Neuronal stem cell (in vitro differentiated cells): ENCODE measurements at regions not wholly inside any gene's neighbourhood (a gene's known extent, or its start where the extent isn't known, plus 50 kb on each side); places are given as distances from the start of the nearest gene placed in this dataset.

Experiments used
- DNase-seq: peaks from one replicate; pipeline ENCODE4 v3.0.0-alpha.2; 2013; ENCODE audit warnings: low spot score
- H2AFZ ChIP-seq: one replicate; pipeline ENCODE4 v1.6.1; 2013; ENCODE audit warnings: mild to moderate bottlenecking, low read length, inconsistent platforms
- H2AK5ac ChIP-seq: 2 replicates; pipeline ENCODE4 v1.6.1; 2013; ENCODE audit warnings: low read depth, mild to moderate bottlenecking, inconsistent platforms, low read length, moderate library complexity, mixed read lengths
- H2BK120ac ChIP-seq: 2 replicates; pipeline ENCODE4 v1.6.1; 2013; ENCODE audit warnings: low read depth, mild to moderate bottlenecking, inconsistent platforms, low read length, moderate library complexity, mixed read lengths
- H2BK12ac ChIP-seq: one replicate; pipeline ENCODE4 v1.6.1; 2013; ENCODE audit warnings: low read length, inconsistent platforms
- H2BK15ac ChIP-seq: 2 replicates; pipeline ENCODE4 v1.6.1; 2013; ENCODE audit warnings: mild to moderate bottlenecking, low read length, inconsistent platforms, mixed read lengths
- H2BK5ac ChIP-seq: one replicate; pipeline ENCODE4 v1.6.1; 2013; ENCODE audit warnings: inconsistent platforms, mild to moderate bottlenecking, low read length, moderate library complexity
- H3K14ac ChIP-seq: one replicate; pipeline ENCODE4 v1.6.1; 2013; ENCODE audit warnings: low read length, inconsistent platforms
- H3K18ac ChIP-seq: 2 replicates; pipeline ENCODE4 v1.6.1; 2013; ENCODE audit warnings: low read length, inconsistent platforms
- H3K23ac ChIP-seq: 2 replicates; pipeline ENCODE4 v1.6.1; 2013; ENCODE audit warnings: low read depth, mild to moderate bottlenecking, mixed read lengths, low read length, inconsistent platforms; ENCODE audit not compliant: poor library complexity
- H3K27ac ChIP-seq: replicated peaks from 3 replicates; pipeline ENCODE4 v1.5.1; 2013; ENCODE audit warnings: low read length, inconsistent platforms
- H3K27me3 ChIP-seq, 3 experiments: 2 replicates each; pipeline ENCODE4 v1.6.1; 2013; ENCODE audit warnings: low read length in 3 of 3, mild to moderate bottlenecking in 2 of 3, inconsistent platforms in 1 of 3, low read depth in 1 of 3, mixed read lengths in 1 of 3, moderate library complexity in 1 of 3; ENCODE audit not compliant: control insufficient read depth in 3 of 3, insufficient read depth in 3 of 3
- H3K36me3 ChIP-seq, 2 donors: replicated peaks in 1 of 2; 2 replicates each; pipeline ENCODE4 v1.6.1; 2013; ENCODE audit warnings: low read length in 2 of 2; ENCODE audit not compliant: control insufficient read depth in 2 of 2, insufficient read depth in 2 of 2
- H3K4ac ChIP-seq: 2 replicates; pipeline ENCODE4 v1.6.1; 2013; ENCODE audit warnings: inconsistent platforms, mild to moderate bottlenecking, low read length, moderate library complexity
- H3K4me1 ChIP-seq, 2 donors: 1 replicate in 1 of 2; 2 replicates in 1 of 2; pipeline ENCODE4 v1.6.1; 2013; ENCODE audit warnings: low read length in 2 of 2, low read depth in 1 of 2; ENCODE audit not compliant: control insufficient read depth in 2 of 2, insufficient read depth in 1 of 2
- H3K4me2 ChIP-seq: one replicate; pipeline ENCODE4 v1.6.1; 2013; ENCODE audit warnings: mild to moderate bottlenecking, low read length, inconsistent platforms; ENCODE audit not compliant: insufficient read depth, poor library complexity, severe bottlenecking
- H3K4me3 ChIP-seq, 2 donors: 2 replicates each; pipeline ENCODE4 v1.5.1; 2013; ENCODE audit warnings: low read length in 2 of 2, mild to moderate bottlenecking in 2 of 2, inconsistent platforms in 1 of 2, moderate library complexity in 1 of 2
- H3K79me1 ChIP-seq: one replicate; pipeline ENCODE4 v1.6.1; 2013; ENCODE audit warnings: low read depth, mild to moderate bottlenecking, inconsistent platforms, low read length, moderate library complexity
- H3K9ac ChIP-seq: one replicate; pipeline ENCODE4 v1.6.1; 2013; ENCODE audit warnings: mild to moderate bottlenecking, low read depth, low read length, inconsistent platforms; ENCODE audit not compliant: poor library complexity
- H3K9me3 ChIP-seq, 2 donors: replicated peaks in 1 of 2; 2 replicates each; pipeline versions ENCODE3 to v1.6.1; 2013; ENCODE audit warnings: low read length in 2 of 2, mild to moderate bottlenecking in 2 of 2, inconsistent platforms in 1 of 2, low read depth in 1 of 2, mixed read lengths in 1 of 2, moderate library complexity in 1 of 2; ENCODE audit not compliant: control insufficient read depth in 2 of 2, insufficient read depth in 1 of 2
- H4K8ac ChIP-seq: one replicate; pipeline ENCODE4 v1.6.1; 2013; ENCODE audit warnings: low read depth, mild to moderate bottlenecking, inconsistent platforms, low read length, moderate library complexity
- H4K91ac ChIP-seq: one replicate; pipeline ENCODE4 v1.6.1; 2013; ENCODE audit warnings: low read length, low read depth, mild to moderate bottlenecking, inconsistent platforms; ENCODE audit not compliant: poor library complexity
- WGBS, 2 donors: extraction: QIAGEN DNeasy Blood & Tissue Kit; methylation state at CpG; one replicate each; pipeline ENCODE4 v1.1.7; 2013; ENCODE audit warnings: missing lambda C conversion rate in 2 of 2, mixed read lengths in 1 of 2; ENCODE audit not compliant: insufficient read length in 2 of 2, insufficient replicate concordance in 1 of 2; ENCODE audit errors: extremely low coverage in 2 of 2; 5-methylcytosine and 5-hydroxymethylcytosine counted together

DNA sequence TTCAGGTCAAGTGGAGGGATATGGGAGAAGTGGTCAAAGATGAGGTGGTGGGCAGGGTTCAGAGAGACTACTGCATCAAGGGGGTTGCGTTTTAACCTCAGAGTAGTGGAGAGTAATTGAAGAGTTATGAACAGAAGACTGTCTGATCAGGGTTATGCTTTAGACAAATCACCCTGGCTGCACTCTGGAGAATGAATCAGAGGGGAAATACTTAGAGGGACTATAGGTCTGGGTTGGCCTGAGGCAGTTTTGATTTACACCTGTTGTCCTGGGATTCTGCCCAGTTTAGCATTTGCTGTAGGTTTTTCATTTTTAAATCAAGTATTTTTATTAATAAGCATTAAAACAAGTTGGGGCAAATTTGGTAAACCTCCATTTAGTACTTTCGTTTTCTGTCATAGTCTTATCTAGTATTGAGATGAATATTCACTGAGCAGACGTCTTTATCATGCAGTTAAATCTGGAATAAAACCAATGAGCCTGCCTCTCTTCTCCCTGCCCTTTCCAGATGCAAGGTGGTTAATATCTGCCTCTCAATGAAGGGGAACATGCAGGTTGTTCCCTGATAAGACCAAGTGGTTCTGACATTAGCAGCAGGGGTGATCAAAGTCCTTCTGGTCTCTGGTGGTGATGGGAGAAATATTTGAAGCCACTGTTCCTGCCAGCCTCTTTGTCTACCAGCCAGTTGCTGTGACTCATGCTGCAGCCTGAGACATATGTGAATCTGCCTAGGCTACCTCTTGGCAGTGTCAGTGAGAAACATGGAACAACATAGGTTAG is 116.0 kb upstream of the RPS6KA3 start:
- Histone ChIP-seq H3K23ac (no peak overlapping the region), H2BK15ac (no peak overlapping the region), H3K14ac (no peak overlapping the region), H2AFZ (no peak overlapping the region), H3K4ac (no peak overlapping the region), H3K36me3 (no peaks in the 10 kb centered on the region), H2BK5ac (no peak overlapping the region), H3K27me3 (no peaks in the 10 kb centered on the region), H3K4me3 (no peak overlapping the region), H3K9me3 (no peaks in the 10 kb centered on the region), H2BK12ac (no peak overlapping the region), H2AK5ac (no peak overlapping the region), H3K18ac (no peak overlapping the region), H4K91ac (no peak overlapping the region), H4K8ac (no peak overlapping the region), H3K27ac (no peak overlapping the region), H2BK120ac (no peak overlapping the region), H3K4me2 (no peak overlapping the region), H3K4me1 (no peaks in the 10 kb centered on the region), H3K9ac (no peak overlapping the region), H3K79me1 (no peaks in the 10 kb centered on the region)
- no peak for DNase-seq
- no CpG with 5 or more reads among the region's 3 CpGs for WGBS, 2 donors

DNA sequence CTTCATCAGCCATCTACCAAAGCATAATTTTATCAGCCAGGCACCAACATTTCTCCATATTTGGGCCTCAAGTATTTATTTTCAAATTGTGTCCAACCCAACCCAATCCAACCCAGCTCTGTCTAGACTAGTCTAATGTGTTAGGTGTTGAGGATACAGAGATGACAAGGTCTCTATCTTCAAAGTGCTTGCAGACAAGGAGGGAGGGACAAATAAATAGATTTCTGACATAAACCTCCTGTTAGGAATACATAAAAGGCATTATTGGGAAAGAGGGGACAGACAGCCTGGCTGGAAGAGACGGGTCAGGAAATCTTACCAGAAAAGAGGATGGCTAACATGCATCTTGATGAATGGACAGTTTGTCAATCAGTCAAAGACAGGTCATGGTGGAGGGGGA is 115.4 kb upstream of the RPS6KA3 start:
- no peak overlapping the region for H2BK120ac ChIP-seq
- no peak overlapping the region for H3K23ac ChIP-seq
- H3K4ac ChIP-seq: no peak overlapping the region
- no peak overlapping the region for H3K4me2 ChIP-seq
- no peak overlapping the region for H3K27ac ChIP-seq
- H2BK15ac ChIP-seq: no peak overlapping the region
- no peaks in the 10 kb centered on the region for H3K27me3 ChIP-seq
- WGBS, 2 donors: no CpG with 5 or more reads among the region's 1 CpG
- no peaks in the 10 kb centered on the region for H3K4me1 ChIP-seq
- no peak overlapping the region for H4K8ac ChIP-seq
- H2BK5ac ChIP-seq: no peak overlapping the region
- H3K9me3 ChIP-seq: no peaks in the 10 kb centered on the region
- no peak overlapping the region for H3K9ac ChIP-seq
- no peak for DNase-seq
- no peak overlapping the region for H3K4me3 ChIP-seq
- no peaks in the 10 kb centered on the region for H3K79me1 ChIP-seq
- H3K14ac ChIP-seq: no peak overlapping the region
- no peak overlapping the region for H2BK12ac ChIP-seq
- no peak overlapping the region for H2AFZ ChIP-seq
- H2AK5ac ChIP-seq: no peak overlapping the region
- H3K36me3 ChIP-seq: no peaks in the 10 kb centered on the region
- H3K18ac ChIP-seq: no peak overlapping the region
- no peak overlapping the region for H4K91ac ChIP-seq

DNA sequence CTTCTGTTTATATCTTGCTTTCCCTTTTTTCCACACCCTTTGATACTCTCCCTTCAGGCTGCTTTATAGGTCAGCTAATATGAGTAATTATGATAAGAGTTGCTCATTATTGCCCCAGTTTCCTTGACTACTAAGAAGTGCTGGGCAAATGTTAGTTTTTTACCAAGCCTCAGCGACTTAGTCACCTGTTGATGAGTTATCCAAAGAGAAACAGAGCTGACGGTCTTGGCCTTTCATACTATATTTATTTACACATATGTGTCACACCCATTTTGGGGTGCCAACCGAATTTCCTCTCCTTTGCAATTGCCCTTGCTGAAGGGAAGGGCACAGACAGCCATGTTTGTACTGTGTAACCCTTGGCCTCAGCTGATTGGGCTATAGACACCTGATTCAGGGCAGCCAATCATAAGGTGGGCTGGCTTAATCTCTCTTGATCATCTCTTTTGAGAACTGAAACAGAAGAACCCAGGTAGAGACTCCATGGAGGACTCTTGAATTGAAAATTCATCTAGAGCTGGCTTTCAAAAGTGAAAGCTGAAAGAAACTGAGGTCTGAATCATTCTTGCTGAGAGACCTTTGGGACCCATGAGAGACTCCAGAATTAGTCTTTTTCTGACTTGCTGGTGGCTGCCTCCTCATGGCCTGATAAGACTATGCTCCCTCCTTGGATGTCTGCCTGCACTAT is 111.7 kb upstream of the RPS6KA3 start:
- H3K79me1 ChIP-seq: no peaks in the 10 kb centered on the region
- H2BK12ac ChIP-seq: no peak overlapping the region
- no peaks in the 10 kb centered on the region for H3K36me3 ChIP-seq
- H4K91ac ChIP-seq: no peak overlapping the region
- no peaks in the 10 kb centered on the region for H3K9me3 ChIP-seq
- WGBS, 2 donors: no CpG with 5 or more reads among the region's 3 CpGs
- H3K4me3 ChIP-seq: no peak overlapping the region
- H3K4me1 ChIP-seq: no peaks in the 10 kb centered on the region
- no peak overlapping the region for H4K8ac ChIP-seq
- H2BK5ac ChIP-seq: no peak overlapping the region
- no peak for DNase-seq
- H2BK15ac ChIP-seq: no peak overlapping the region
- no peak overlapping the region for H3K18ac ChIP-seq
- no peak overlapping the region for H2AK5ac ChIP-seq
- peaks cover 0 to 12% (median 0%) of the 10 kb centered on the region in 3 experiments for H3K27me3 ChIP-seq
- no peak overlapping the region for H2AFZ ChIP-seq
- no peak overlapping the region for H3K4me2 ChIP-seq
- H3K9ac ChIP-seq: no peak overlapping the region
- no peak overlapping the region for H3K23ac ChIP-seq
- H2BK120ac ChIP-seq: no peak overlapping the region
- no peak overlapping the region for H3K27ac ChIP-seq
- H3K14ac ChIP-seq: no peak overlapping the region
- H3K4ac ChIP-seq: no peak overlapping the region

DNA sequence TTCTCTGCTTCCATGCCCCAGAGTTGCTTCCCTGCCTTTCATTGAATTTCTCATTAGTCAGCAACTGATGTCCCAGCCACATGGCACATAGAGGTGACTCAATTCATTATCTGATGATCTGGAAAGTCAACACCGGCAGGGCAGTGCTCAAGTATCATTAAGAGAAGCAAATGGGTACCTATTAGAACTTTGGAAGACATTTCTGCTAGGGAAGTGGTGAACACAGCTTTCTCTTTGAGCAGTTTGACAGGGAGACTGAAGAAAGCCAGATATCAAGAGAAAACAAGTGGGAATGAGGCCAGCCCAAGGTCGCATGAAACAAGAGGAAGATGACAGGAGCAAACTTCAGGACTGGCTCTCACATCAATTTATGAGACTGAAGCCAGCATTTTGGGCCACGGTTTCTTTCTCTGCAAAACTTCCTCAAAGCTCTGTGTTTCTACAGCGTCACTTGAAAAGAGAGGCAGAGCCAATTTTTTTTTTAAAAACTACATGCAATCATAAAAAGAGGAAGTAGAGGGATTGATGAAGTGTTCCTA is 108.3 kb upstream of the RPS6KA3 start:
- Histone ChIP-seq H3K4ac (no peak overlapping the region), H3K9ac (no peak overlapping the region), H4K91ac (no peak overlapping the region), H3K18ac (no peak overlapping the region), H3K4me1 (no peaks in the 10 kb centered on the region), H3K23ac (no peak overlapping the region), H3K14ac (no peak overlapping the region), H2AK5ac (no peak overlapping the region), H3K27ac (no peak overlapping the region), H2BK120ac (no peak overlapping the region), H3K4me3 (no peak overlapping the region), H3K36me3 (no peaks in the 10 kb centered on the region), H3K79me1 (no peaks in the 10 kb centered on the region), H2BK5ac (no peak overlapping the region), H4K8ac (no peak overlapping the region), H2AFZ (no peak overlapping the region), H3K4me2 (no peak overlapping the region), H2BK15ac (no peak overlapping the region), H2BK12ac (no peak overlapping the region), H3K27me3 (peaks cover 0 to 12% (median 0%) of the 10 kb centered on the region in 3 experiments), H3K9me3 (no peaks in the 10 kb centered on the region)
- no peak for DNase-seq
- no CpG with 5 or more reads among the region's 4 CpGs for WGBS, 2 donors
